ENCODE measurements at regions not wholly inside any gene's neighbourhood (a gene's known extent, or its start where the extent isn't known, plus 50 kb on each side); places are given as distances from the start of the nearest gene placed in this dataset.

GRCh38 chr5:15350614-15351013 is 149.4 kb upstream of the FBXL7 start:
- no peaks in the 10 kb centered on the region for H3K9me3 ChIP-seq
- no peak for TF ChIP-seq CTCF (IDR thresholded peaks at IDR 0.05)
- no peaks in the 10 kb centered on the region for H3K36me3 ChIP-seq
- no peak overlapping the region for H3K4me3 ChIP-seq (ENCODE audit: low read depth in 1 of 2, low read length in 1 of 2)
- H3K27ac ChIP-seq = no peak overlapping the region
- H3K27me3 ChIP-seq = no peaks in the 10 kb centered on the region
- H3K4me1 ChIP-seq (ENCODE audit: control insufficient read depth in 1 of 2, insufficient read depth in 1 of 2, low read depth in 1 of 2, low read length in 1 of 2) = no peaks in the 10 kb centered on the region

- no peak for TF ChIP-seq CTCF (IDR thresholded peaks at IDR 0.05)
Measured at GRCh38 chr5:15346738-15347137, 153.2 kb upstream of the FBXL7 start.

GRCh38 chr5:15344954-15345353 is 155.0 kb upstream of the FBXL7 start:
- Histone ChIP-seq H3K4me3 (ENCODE audit: low read depth in 1 of 2, low read length in 1 of 2) (no peak overlapping the region), H3K27me3 (no peaks in the 10 kb centered on the region), H3K9me3 (no peaks in the 10 kb centered on the region), H3K4me1 (ENCODE audit: control insufficient read depth in 1 of 2, insufficient read depth in 1 of 2, low read depth in 1 of 2, low read length in 1 of 2) (no peaks in the 10 kb centered on the region), H3K27ac (no peak overlapping the region), H3K36me3 (no peaks in the 10 kb centered on the region)
- TF ChIP-seq CTCF (IDR thresholded peaks at IDR 0.05) = no peak

More at GRCh38 chr5:15346738-15347137, 153.2 kb upstream of the FBXL7 start:
- Histone ChIP-seq H3K27me3 (no peaks in the 10 kb centered on the region), H3K27ac (no peak overlapping the region), H3K4me1 (ENCODE audit: control insufficient read depth in 1 of 2, insufficient read depth in 1 of 2, low read depth in 1 of 2, low read length in 1 of 2) (no peaks in the 10 kb centered on the region), H3K36me3 (no peaks in the 10 kb centered on the region), H3K9me3 (no peaks in the 10 kb centered on the region), H3K4me3 (ENCODE audit: low read depth in 1 of 2, low read length in 1 of 2) (no peak overlapping the region)

GRCh38 chr5:15338546-15338945 is 161.4 kb upstream of the FBXL7 start:
- no peak for TF ChIP-seq CTCF (IDR thresholded peaks at IDR 0.05)
- no peaks in the 10 kb centered on the region for H3K4me1 ChIP-seq (ENCODE audit: control insufficient read depth in 1 of 2, insufficient read depth in 1 of 2, low read depth in 1 of 2, low read length in 1 of 2)
- no peaks in the 10 kb centered on the region for H3K36me3 ChIP-seq
- H3K9me3 ChIP-seq = no peaks in the 10 kb centered on the region
- no peak overlapping the region for H3K4me3 ChIP-seq (ENCODE audit: low read depth in 1 of 2, low read length in 1 of 2)
- no peak overlapping the region for H3K27ac ChIP-seq
- H3K27me3 ChIP-seq = no peaks in the 10 kb centered on the region

GRCh38 chr5:15334551-15335266 is 165.3 kb upstream of the FBXL7 start:
- Histone ChIP-seq H3K4me1 (ENCODE audit: control insufficient read depth in 1 of 2, insufficient read depth in 1 of 2, low read depth in 1 of 2, low read length in 1 of 2) (no peaks in the 10 kb centered on the region), H3K27ac (no peak overlapping the region), H3K4me3 (ENCODE audit: low read depth in 1 of 2, low read length in 1 of 2) (no peak overlapping the region), H3K9me3 (no peaks in the 10 kb centered on the region), H3K36me3 (no peaks in the 10 kb centered on the region), H3K27me3 (no peaks in the 10 kb centered on the region)
- no peak for TF ChIP-seq CTCF (IDR thresholded peaks at IDR 0.05)

Measured in neutrophil (primary cell).